ENCODE measurements at regions not wholly inside any gene's neighbourhood (a gene's known extent, or its start where the extent isn't known, plus 50 kb on each side); places are given as distances from the start of the nearest gene placed in this dataset.

DNA sequence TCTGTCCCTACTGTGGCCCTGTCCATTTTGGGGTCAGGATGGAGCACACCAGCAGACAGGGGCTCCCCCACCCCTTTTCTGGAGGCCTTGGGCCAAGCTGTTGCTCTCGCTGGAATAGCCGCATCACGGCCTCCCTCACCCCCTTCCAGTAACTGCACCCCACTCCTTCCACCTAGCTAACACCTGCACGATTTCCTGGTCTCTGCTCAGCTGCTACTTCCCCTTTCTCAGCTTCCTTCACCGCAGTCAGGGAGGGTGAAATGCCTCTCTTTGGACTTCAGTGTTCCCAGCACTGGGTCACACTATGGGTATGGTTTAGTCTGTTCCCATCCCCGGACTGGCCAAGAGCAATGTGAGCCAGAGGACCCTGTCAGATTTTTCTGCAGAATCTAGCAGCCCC, 400.2 kb downstream of the MCTP2 start:
- no peak for DNase-seq (ENCODE audit: low read depth in 2 of 2)
- no peak for TF ChIP-seq EZH2 (IDR thresholded peaks at IDR 0.05; ENCODE audit: low read length, missing control alignments)
- TF ChIP-seq, protein P1, sequence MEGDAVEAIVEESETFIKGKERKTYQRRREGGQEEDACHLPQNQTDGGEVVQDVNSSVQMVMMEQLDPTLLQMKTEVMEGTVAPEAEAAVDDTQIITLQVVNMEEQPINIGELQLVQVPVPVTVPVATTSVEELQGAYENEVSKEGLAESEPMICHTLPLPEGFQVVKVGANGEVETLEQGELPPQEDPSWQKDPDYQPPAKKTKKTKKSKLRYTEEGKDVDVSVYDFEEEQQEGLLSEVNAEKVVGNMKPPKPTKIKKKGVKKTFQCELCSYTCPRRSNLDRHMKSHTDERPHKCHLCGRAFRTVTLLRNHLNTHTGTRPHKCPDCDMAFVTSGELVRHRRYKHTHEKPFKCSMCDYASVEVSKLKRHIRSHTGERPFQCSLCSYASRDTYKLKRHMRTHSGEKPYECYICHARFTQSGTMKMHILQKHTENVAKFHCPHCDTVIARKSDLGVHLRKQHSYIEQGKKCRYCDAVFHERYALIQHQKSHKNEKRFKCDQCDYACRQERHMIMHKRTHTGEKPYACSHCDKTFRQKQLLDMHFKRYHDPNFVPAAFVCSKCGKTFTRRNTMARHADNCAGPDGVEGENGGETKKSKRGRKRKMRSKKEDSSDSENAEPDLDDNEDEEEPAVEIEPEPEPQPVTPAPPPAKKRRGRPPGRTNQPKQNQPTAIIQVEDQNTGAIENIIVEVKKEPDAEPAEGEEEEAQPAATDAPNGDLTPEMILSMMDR (conservative IDR thresholded peaks at IDR 0.05 in 1 of 2, IDR thresholded peaks at IDR 0.05 in 1 of 2; ENCODE audit: low read depth in 1 of 2, low read length in 2 of 2), result no peak
- Histone ChIP-seq H3K79me2 (ENCODE audit: control insufficient read depth, insufficient read depth, low read length) (no peaks in the 10 kb centered on the region), H2AFZ (ENCODE audit: low read length) (no peak overlapping the region), H3K4me3 (replicated peaks in 1 of 4; ENCODE audit: control extremely low read depth in 1 of 4, insufficient read depth in 1 of 4, low read depth in 3 of 4, low read length in 4 of 4) (no peak overlapping the region), H3K4me1 (ENCODE audit: control insufficient read depth, extremely low read depth, insufficient read depth, low read length) (no peaks in the 10 kb centered on the region), H4K20me1 (ENCODE audit: control insufficient read depth, extremely low read depth, insufficient read depth, low read length) (no peaks in the 10 kb centered on the region), H3K4me2 (ENCODE audit: extremely low read depth, insufficient read depth, low read length) (no peak overlapping the region), H3K27me3 (ENCODE audit: control insufficient read depth, insufficient read depth, low read length) (no peaks in the 10 kb centered on the region), H3K9ac (ENCODE audit: insufficient read depth, low read length) (no peak overlapping the region), H3K27ac (ENCODE audit: insufficient read depth, low read length) (no peak overlapping the region), H3K36me3 (ENCODE audit: control insufficient read depth, insufficient read depth, low read length) (no peaks in the 10 kb centered on the region), H3K9me3 (ENCODE audit: control insufficient read depth, insufficient read depth, low read depth, low read length) (no peaks in the 10 kb centered on the region)

DNA sequence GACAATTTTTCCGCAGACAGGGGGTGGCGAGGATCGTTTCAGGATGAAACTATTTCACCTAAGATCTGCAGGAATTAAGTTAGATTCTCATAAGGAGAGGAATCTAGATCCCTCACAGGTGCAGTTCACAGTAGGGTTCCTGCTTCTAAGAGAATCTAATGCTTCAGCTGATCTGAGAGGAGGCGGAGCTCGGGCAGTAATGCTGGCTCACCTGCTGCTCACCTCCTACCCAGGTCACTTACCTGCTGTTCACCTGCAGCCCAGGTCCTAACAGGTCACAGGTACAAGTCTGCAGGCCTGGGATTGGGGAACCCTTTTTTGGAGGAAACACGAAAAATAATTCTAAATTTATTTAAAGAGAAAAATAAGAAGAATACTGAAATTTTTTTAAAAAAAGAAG, 406.8 kb downstream of the MCTP2 start:
- TF ChIP-seq EZH2 (IDR thresholded peaks at IDR 0.05; ENCODE audit: low read length, missing control alignments), result no peak
- TF ChIP-seq, protein P1 (conservative IDR thresholded peaks at IDR 0.05 in 1 of 2, IDR thresholded peaks at IDR 0.05 in 1 of 2; ENCODE audit: low read depth in 1 of 2, low read length in 2 of 2), result no peak
- H3K27ac ChIP-seq (ENCODE audit: insufficient read depth, low read length), result no peak overlapping the region

DNA sequence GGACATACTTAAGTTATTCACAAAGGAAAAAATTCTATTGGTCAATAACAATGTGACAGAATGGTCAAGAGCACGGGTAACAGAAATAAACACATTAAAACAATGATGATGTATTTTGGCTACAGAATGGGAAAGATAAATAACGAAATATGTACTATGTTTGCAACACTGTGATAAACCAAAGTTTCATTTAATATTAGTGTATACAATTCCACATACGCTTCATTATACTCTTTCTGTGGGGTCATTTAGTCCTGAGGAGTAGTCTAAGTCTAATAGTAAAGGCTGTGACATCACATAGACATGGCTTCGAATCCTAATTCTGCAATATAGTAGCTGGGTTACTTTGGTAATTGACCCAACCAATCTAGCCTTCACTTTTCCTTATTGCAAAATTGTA, 408.3 kb downstream of the MCTP2 start:
- no peaks in the 10 kb centered on the region for H3K9me3 ChIP-seq (ENCODE audit: control insufficient read depth, insufficient read depth, low read depth, low read length)
- H3K9ac ChIP-seq (ENCODE audit: insufficient read depth, low read length), result no peak overlapping the region
- no peaks in the 10 kb centered on the region for H4K20me1 ChIP-seq (ENCODE audit: control insufficient read depth, extremely low read depth, insufficient read depth, low read length)
- H3K4me3 ChIP-seq (replicated peaks in 1 of 4; ENCODE audit: control extremely low read depth in 1 of 4, insufficient read depth in 1 of 4, low read depth in 3 of 4, low read length in 4 of 4), result no peak overlapping the region
- no peaks in the 10 kb centered on the region for H3K79me2 ChIP-seq (ENCODE audit: control insufficient read depth, insufficient read depth, low read length)
- H3K36me3 ChIP-seq (ENCODE audit: control insufficient read depth, insufficient read depth, low read length), result no peaks in the 10 kb centered on the region
- H3K4me2 ChIP-seq (ENCODE audit: extremely low read depth, insufficient read depth, low read length), result no peak overlapping the region
- H3K27me3 ChIP-seq (ENCODE audit: control insufficient read depth, insufficient read depth, low read length), result no peaks in the 10 kb centered on the region
- H3K4me1 ChIP-seq (ENCODE audit: control insufficient read depth, extremely low read depth, insufficient read depth, low read length), result no peaks in the 10 kb centered on the region
- no peak for DNase-seq (ENCODE audit: low read depth in 2 of 2)
- no peak overlapping the region for H2AFZ ChIP-seq (ENCODE audit: low read length)
- TF ChIP-seq, protein P1 (conservative IDR thresholded peaks at IDR 0.05 in 1 of 2, IDR thresholded peaks at IDR 0.05 in 1 of 2; ENCODE audit: low read depth in 1 of 2, low read length in 2 of 2), result no peak
- no peak for TF ChIP-seq EZH2 (IDR thresholded peaks at IDR 0.05; ENCODE audit: low read length, missing control alignments)
- H3K27ac ChIP-seq (ENCODE audit: insufficient read depth, low read length), result no peak overlapping the region

More for the DNA sequence above, 406.8 kb downstream of the MCTP2 start:
- no peak overlapping the region for H3K4me2 ChIP-seq (ENCODE audit: extremely low read depth, insufficient read depth, low read length)
- H3K27me3 ChIP-seq (ENCODE audit: control insufficient read depth, insufficient read depth, low read length), result no peaks in the 10 kb centered on the region
- DNase-seq (ENCODE audit: low read depth in 2 of 2), result no peak
- no peak overlapping the region for H2AFZ ChIP-seq (ENCODE audit: low read length)
- no peaks in the 10 kb centered on the region for H3K9me3 ChIP-seq (ENCODE audit: control insufficient read depth, insufficient read depth, low read depth, low read length)
- no peaks in the 10 kb centered on the region for H3K36me3 ChIP-seq (ENCODE audit: control insufficient read depth, insufficient read depth, low read length)
- no peak overlapping the region for H3K4me3 ChIP-seq (replicated peaks in 1 of 4; ENCODE audit: control extremely low read depth in 1 of 4, insufficient read depth in 1 of 4, low read depth in 3 of 4, low read length in 4 of 4)
- no peaks in the 10 kb centered on the region for H3K4me1 ChIP-seq (ENCODE audit: control insufficient read depth, extremely low read depth, insufficient read depth, low read length)
- H3K9ac ChIP-seq (ENCODE audit: insufficient read depth, low read length), result no peak overlapping the region
- H3K79me2 ChIP-seq (ENCODE audit: control insufficient read depth, insufficient read depth, low read length), result no peaks in the 10 kb centered on the region
- H4K20me1 ChIP-seq (ENCODE audit: control insufficient read depth, extremely low read depth, insufficient read depth, low read length), result no peaks in the 10 kb centered on the region

All from fibroblast of lung (primary cell).